Epidermal melanocyte (primary cell): ENCODE measurements at regions not wholly inside any gene's neighbourhood (a gene's known extent, or its start where the extent isn't known, plus 50 kb on each side); places are given as distances from the start of the nearest gene placed in this dataset.
"Not testable (repeated sequence)": the region's sequence is repeated elsewhere in the genome, so short reads cannot be mapped to it uniquely, and the experiment has no call there.

Source experiments
- DNase-seq: peaks from one replicate; pipeline ENCODE4 v3.0.0; 2011; ENCODE audit warnings: low spot score; ENCODE audit not compliant: insufficient read length

DNA sequence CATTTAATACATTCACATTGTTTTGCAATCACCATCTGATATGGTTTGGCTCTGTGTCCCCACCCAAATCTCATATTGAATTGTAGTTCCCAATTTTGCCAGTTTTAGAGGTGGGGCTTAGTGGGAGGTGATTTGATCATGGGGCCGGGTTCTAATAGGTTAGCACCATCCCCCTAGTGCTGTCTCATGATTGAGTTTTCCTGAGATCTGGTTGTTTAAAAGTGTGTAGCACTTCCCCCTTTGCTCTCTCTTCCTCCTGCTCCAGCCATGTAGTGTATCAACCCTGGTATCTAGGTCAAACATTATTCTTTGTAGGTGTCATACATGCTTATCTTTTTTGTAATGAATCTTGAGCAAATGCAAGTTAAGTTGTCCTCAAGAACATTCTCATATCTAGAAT is 83.3 kb upstream of the KIT start:
- DNase-seq = no peak

DNA sequence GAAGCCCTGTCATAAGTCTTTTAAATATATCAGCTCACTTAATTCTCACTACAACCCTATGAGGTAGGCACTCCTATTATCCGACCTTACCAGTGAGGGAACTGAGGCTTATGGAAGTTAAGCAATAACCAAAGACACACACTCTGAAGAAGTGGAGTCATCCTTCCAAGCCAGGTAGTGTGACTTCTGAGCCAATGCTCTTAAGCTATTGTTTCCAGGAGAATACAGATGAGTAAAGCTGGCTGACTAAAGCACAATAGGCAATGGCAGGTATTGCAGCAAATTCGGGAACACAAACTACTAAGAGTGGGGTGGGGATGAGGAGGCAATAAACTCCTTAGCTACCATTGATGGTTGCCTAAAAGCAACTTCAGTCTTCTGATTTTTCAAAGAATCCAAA is 81.8 kb upstream of the KIT start:
- no peak for DNase-seq

DNA sequence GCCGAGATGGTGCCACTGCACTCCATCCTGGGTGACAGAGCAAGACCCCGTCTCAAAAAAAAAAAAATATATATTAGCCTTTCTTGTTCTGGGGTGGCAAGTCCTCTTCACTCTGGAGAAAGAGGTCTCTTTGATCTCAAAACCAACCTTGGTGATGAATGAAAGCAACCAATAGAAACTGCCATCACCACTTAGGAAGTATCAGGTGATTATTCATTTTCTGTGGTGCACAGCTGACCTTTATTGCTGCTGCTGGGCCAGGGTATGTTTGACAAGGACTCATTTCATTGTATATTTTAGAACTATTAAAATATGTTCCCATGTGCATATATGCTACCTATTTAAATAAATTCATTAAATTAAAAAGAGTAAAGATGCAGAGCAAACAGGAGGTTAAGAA is 76.0 kb upstream of the KIT start:
- DNase-seq = no peak

DNA sequence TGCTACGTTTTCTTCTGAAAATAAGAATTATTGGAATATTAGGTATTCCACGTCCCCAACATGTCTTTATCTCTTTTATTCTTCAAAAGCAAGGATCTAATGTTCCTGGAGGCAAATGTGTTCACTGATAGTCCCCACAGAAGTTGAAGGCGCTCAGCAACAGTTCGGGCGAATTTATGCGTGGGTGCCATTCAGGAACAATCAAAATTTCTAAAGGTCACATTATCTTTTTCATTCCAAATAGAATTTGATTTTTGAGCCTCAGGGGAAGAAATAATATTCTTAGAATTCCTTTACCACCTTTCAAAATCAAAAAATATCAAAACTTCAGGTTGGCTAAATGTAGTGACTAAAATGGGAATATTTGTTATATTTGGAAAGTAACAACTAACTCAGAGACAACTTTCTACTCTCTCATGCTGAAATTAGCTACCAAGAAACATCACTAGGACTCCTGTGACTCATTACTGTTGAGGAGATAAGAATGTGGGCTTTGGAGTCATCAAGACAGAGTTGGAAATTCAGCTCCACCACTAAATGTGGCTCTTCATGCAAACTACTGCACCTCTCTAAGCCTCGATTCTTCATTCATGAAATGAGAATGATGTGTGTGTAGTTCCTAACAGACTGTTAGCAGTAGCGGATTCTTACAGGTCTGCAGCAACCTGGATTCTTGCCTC is 72.3 kb upstream of the KIT start:
- no peak for DNase-seq

- DNase-seq = no peak
Observed at GRCh38 chr4:54586320-54586955, 71.3 kb upstream of the KIT start.

DNA sequence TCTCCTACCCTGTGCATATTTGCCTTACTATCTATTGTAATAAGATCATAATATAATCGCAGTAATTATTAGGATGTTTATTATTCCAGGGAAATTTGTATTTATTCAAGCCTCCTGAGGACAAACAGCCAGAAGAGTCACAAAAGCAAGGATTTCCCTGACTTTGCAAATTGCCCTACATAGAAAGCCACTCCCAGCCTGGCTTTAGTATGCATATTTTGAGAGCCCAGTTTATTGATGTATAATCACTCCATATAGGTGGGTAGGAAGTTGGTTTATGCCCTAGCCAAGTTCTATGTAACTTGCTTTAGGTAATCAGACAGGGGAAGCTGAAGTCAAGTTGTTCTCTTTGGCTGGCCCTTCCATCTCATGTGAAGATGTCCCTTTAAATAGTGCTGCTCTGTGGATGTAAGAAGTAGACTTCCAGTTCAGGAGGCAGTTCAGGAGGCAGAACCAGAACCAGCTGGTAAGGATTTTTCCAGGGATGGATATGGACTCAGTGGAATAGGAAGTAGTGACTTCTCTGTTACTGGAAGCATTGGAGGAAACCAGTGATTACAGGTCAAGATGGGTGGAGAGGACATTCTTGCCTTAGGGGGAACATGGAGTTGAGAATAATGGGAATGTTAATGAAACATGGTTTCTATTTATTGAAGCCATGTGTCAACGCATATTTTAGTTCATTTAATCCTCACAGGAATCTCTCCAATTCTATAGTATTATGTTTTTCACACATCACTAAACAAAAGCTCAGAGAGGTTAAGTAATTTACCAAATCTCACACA is 70.5 kb upstream of the KIT start:
- DNase-seq = no peak

GRCh38 chr4:54588404-54588803 is 69.4 kb upstream of the KIT start:
- DNase-seq = no peak

- no peak for DNase-seq
Observed at GRCh38 chr4:54589586-54589985, 68.2 kb upstream of the KIT start.

GRCh38 chr4:54593795-54594322 is 63.9 kb upstream of the KIT start:
- no peak for DNase-seq

DNA sequence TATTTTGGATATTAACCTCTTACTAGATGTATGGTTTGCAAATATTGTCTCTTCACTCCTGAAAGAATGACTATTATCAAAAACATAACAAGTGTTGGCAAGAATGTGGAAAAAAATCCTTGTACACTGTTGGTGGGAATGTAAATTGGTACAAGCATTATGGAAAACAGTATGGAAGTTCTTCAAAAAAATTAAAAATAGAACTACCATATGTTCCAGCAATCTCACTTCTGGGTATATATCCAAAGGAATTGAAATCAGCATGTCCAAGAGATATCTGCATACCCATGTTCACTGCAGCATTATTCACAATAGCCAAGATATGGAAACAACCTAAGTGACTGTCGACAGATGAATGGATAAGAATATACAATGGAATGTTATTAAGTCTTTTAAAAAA is 61.6 kb upstream of the KIT start:
- DNase-seq = no peak

DNA sequence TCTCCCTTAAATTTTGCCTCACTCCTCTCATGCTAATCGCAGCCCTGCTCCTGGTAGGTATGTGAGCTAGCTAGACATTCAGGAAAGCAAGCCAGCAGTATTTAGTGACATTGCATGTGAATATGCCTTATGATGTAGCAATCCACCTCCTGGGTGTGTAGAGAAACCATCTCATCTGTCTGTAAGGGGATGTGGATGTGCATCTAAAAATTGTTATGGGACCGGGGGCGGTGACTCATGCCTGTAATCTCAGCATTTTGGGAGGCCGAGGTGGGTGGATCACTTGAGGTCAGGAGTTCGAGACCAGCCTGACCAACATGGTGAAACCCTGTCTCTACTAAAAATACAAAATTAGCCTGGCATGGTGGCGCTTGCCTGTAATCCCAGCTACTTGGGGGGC is 60.1 kb upstream of the KIT start:
- DNase-seq = not testable (repeated sequence)

GRCh38 chr4:54602175-54602574 is 55.6 kb upstream of the KIT start:
- not testable (repeated sequence) for DNase-seq

GRCh38 chr4:54607067-54607466 is 50.7 kb upstream of the KIT start:
- no peak for DNase-seq

- no peak for DNase-seq
Observed at GRCh38 chr4:54607521-54607920, 50.2 kb upstream of the KIT start.
